Putamen (tissue), 1 donor: ENCODE measurements at regions not wholly inside any gene's neighbourhood (a gene's known extent, or its start where the extent isn't known, plus 50 kb on each side); places are given as distances from the start of the nearest gene placed in this dataset.
"Not testable (repeated sequence)": the region's sequence is repeated elsewhere in the genome, so short reads cannot be mapped to it uniquely, and the experiment has no call there.

Experiments used
- DNase-seq: peaks from one replicate; pipeline ENCODE4 v3.0.0-alpha.2; 2016; ENCODE audit warnings: low spot score

- DNase-seq: no peak
These were observed 1830.0 kb upstream of the DEFB115 start for GRCh38 chr20:29427201-29428060.

- DNase-seq: no peak
These were observed 1826.9 kb upstream of the DEFB115 start for GRCh38 chr20:29430531-29430930.

GRCh38 chr20:29440721-29441120 lies 1816.7 kb upstream of the DEFB115 start:
- not testable (repeated sequence) for DNase-seq

GRCh38 chr20:29443206-29443781 lies 1814.2 kb upstream of the DEFB115 start:
- peak; percentile 39 for DNase-seq

- DNase-seq: no peak
These were observed 1813.6 kb upstream of the DEFB115 start for GRCh38 chr20:29443819-29444218.

GRCh38 chr20:29445050-29445907 lies 1812.2 kb upstream of the DEFB115 start:
- DNase-seq: peak; percentile 80

DNA sequence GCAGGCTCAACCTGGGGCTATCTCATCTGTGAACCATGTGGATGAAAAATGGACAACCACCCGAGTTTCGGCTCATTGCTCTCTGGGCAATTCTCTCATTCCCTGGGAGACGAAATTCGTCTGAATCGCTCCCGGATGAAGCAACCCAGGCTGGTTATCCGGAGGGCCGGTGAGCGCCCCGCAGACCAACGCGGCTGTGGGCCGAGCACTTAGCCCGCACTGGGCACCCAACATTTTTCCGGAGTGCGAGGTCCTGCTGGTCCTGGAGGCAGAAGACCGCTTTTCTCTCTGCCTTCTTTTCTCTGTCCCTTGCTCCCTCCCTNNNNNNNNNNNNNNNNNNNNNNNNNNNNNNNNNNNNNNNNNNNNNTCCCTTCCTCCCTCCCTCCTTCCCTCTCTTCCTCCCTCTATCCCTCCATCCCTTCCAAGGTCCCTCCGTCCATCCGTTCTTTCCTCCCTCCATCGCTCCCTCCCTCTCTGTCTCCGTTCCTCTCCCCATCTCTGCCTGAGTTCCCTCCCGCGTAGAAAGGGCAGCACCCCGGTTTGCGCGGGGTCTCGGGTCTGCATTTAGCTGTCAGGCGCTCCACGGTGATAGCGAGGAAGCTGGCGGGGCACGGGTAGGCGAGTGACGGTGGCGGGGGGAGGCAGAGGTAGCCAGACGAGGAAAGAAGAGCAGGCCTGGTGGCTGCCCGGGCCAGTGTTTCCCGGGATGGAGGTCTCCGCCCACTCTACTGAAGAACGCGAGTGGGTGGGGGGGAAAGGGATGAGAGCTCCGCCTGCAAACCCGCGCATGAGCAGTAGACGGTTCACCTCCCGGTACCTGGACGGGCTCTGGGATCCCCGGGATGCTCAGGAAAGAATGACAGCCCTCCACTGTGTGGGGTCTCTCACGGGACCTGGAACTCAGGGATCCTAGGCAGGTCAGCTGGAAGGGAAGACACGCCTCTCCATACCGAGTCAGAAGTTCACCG lies 1809.7 kb upstream of the DEFB115 start:
- not testable (repeated sequence) for DNase-seq

- DNase-seq: no peak
These were observed 1808.5 kb upstream of the DEFB115 start for GRCh38 chr20:29448806-29449470.

- no peak for DNase-seq
These were observed 1805.3 kb upstream of the DEFB115 start for GRCh38 chr20:29452186-29452585.

DNA sequence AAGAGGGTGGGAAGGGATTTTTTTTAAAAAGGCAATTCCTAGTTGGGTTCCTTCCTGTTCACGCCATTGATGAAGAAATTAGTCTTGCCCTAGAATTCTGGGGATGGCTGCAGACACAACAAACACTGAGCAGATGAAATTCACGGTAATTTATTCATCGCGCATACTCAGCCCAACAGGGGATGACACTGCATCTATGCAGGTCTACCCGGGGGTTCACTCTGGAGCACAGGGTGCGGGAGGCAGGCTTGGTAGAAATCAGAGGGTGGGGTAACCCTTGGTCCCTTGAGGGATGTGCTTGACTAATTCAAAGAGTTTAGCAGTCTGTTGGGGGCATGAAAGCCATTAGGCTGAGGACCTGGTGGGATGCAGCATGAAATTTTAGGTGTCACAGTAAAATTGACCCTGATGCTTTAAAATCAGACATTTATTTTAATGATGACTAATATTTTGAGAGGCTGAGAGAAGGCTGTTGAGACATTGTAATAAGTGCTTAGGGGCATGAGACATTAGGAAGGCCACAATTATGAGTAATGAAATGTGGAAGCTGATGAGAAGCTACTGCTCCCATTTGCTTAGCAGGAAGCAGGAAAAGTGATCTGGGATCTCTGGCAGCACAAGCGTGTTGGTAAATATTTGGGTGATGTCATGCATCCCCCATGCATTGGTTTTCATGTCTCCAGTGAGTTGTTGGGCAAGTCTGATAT lies 1800.3 kb upstream of the DEFB115 start:
- DNase-seq: not testable (repeated sequence)

DNA sequence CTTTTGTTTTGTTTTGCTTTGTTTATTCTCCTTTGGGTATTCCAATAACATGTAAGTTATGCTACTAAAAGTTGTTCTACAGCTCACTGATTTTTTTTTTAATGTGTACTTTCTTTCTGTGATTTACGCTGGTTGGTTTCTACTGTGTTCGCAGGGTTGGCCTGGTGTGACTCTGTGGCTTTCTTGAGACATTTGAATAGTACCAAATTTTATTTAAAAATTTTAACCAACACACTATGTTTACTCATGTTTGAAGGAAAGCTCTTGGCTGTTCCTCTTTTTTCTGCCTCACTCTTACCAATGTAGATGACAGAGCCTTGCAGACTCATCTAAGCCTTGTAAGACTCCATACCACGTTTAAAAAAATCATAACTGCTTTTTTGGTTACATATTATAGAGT lies 1784.9 kb upstream of the DEFB115 start:
- DNase-seq: no peak

DNA sequence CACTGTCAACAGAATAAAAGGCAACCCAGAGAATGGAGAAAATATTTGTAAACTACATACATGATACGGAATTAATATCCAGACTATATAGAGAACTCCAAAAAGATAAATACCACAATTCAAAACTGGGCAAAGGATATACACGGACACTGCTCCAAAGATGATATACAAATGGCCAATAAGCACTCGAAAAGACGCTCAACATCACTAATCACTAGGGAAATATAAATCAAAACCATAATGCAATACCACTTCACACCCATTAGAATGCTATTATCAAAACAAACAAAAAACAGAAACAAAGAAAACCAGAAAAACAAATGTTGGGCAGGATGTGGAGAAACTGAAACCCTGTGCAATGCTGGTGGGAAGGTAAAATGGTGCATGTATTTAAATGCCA lies 1764.6 kb upstream of the DEFB115 start:
- DNase-seq: not testable (repeated sequence)

DNA sequence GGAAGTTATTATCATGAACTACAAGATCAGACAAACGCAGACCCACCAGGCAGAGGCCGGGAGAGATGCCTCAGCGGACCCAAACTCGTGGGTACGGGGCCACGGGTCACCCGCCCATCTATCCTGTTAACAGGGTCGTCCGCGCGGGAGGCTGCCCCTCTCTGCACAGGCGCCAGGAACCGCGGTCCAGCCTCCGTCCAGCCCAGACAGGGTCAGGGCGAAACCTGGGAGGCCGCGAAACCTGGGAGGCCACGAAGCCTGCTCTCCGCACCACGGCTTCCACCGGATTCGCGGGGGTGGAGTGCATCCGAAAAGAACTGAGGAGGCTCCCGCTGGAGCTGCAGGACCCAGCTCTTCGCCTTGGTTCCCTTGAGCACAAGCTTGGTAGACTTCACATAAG lies 1760.7 kb upstream of the DEFB115 start:
- DNase-seq: not testable (repeated sequence)

DNA sequence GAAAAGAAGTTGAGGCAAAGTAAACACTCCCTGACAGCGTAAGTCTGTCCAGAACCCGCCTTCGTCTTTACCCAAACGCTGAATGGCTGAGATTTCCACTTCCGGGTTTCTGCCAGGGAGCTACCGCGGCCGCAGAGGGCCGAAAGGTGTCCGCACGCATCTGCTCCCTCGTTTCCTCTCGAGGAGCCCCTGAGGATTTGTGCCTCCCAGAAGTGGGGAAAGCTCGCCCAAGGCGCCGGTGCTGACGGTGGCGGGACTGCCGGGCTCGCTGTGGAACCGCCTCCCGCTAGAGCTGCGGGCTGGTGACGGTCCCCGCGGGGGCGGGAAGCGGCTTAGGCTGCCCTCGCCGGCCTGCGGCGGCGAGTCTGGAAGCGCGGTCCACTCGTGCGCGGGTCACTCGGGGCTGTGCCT lies 1760.2 kb upstream of the DEFB115 start:
- peak; percentile 7 for DNase-seq

DNA sequence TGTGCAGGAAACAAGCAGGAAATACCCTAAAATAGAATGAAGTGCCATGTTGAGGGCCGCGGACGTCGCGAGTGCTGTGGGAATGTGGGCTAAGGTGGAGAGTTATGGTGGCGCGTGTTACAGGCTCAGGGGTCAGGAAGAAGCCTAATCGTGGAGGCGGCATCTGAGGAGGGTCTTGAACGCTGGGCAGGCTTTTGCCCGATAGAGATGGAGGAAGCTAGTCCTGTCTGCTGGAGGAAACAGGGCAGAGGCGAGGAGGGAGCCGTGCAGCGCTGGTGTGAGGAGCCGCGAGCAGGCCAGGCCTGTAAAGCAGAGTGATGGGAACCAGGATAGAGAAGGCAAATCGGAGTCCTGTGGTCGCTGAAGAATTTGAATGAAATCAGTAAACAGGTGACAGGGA lies 1759.8 kb upstream of the DEFB115 start:
- DNase-seq: not testable (repeated sequence)

- DNase-seq: not testable (repeated sequence)
These were observed 1756.7 kb upstream of the DEFB115 start for GRCh38 chr20:29500738-29501137.

DNA sequence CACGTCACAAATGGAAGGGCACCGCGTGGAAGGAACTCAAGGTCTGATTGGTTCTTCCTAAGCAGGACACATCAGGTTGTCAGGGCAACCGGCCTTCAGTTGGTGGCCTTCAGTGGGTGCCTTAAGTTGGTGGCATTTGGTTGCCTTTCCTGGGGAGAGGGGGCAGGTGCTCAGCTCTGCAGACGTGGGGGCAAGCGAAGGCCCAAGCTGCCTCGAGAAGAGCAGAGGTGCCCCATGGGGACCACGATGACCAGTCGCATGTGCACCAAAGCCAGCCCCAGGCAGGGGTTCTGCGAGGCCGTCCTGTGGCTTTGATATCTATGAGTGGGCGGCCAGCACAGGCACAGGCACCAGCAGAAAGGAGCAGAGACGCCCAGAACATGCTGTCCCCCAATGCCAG lies 1742.8 kb upstream of the DEFB115 start:
- DNase-seq: not testable (repeated sequence)

DNA sequence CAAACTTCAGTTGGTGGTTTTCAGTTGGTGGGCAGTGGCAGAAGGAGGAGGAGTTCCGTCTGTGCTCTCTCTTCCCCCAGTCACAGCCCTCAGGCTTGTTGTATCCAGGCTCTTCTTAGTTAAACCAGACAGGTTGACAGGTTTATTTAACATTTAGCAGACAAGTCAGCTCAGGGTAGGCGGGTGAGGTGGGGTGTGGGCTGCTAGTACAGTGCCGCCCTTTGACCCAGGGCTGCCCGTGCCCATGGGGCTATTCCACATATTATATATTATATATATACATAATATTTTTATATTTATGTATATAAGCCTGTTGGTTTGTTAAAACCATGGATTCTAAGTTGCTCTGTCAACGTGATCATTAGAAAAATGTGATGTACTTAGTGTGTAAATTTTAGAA lies 1740.6 kb upstream of the DEFB115 start:
- not testable (repeated sequence) for DNase-seq

- not testable (repeated sequence) for DNase-seq
These were observed 1737.7 kb upstream of the DEFB115 start for GRCh38 chr20:29519610-29520241.
